SIG-M5 treated with dmso at 0.1 percent for 504 hours (cell line): ENCODE measurements at regions not wholly inside any gene's neighbourhood (a gene's known extent, or its start where the extent isn't known, plus 50 kb on each side); places are given as distances from the start of the nearest gene placed in this dataset.

Experiments
- DNase-seq: peaks from one replicate; lab custom pipeline; 2025; ENCODE audit not compliant: unreplicated experiment; lab: John Stamatoyannopoulos, UW

DNA sequence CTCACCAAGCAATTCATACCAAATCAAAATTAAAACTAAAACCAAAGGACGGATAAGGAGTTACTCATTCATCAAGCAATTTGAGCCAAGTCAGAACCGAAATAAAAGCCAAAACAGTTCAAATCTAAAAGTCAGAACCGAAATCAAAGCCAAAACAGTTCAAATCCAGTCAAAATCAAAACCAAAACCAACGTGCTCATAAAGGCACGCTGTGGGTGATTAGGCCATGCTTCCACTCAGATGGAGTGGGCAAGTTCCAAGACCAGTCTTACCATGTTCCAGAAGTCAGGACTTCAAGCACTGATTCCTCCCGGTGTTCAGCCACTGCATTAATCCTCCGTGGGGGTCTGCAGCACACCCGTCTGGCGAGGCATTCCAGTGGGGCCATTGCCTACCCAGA is 409.3 kb downstream of the TGFB2 start:
- DNase-seq: no peak

DNA sequence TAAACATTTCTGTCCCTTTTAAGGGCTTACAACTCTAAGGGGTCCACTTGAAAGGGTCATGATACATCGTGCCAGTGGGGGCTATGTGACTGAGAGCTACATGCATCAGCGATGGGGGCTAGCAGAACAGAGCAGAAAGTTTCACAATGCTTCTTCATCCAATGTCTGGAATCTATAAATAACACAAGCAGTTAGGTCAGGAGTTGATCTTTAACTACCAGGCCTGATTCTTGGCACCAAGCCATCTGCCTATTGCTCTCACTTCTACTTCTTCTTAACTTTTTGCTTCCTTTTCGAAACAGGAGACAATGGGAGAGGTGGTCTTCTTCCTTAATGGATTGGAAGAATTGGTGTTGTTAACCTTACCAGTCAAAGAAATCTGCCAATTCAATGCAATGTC is 410.0 kb downstream of the TGFB2 start:
- DNase-seq: peak; percentile 80

DNA sequence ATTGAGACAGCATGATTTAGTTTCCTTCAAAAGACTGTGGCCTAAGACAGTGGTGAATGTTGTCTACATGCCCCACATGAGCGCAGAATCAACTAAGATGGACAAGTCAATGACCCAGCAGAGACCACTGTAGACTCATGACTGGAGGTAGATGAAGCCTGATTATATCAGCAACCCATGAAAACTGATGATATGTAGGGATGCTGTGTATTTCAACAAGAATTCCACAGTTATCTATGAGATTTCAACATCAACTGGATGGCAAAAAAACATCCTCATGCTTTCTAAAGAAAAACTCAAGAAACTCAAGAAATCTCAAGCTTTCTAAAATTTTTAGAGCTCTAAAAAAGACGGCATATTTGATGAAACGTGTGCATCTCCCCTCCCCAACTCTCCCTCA is 413.9 kb upstream of the LYPLAL1 start:
- no peak for DNase-seq

DNA sequence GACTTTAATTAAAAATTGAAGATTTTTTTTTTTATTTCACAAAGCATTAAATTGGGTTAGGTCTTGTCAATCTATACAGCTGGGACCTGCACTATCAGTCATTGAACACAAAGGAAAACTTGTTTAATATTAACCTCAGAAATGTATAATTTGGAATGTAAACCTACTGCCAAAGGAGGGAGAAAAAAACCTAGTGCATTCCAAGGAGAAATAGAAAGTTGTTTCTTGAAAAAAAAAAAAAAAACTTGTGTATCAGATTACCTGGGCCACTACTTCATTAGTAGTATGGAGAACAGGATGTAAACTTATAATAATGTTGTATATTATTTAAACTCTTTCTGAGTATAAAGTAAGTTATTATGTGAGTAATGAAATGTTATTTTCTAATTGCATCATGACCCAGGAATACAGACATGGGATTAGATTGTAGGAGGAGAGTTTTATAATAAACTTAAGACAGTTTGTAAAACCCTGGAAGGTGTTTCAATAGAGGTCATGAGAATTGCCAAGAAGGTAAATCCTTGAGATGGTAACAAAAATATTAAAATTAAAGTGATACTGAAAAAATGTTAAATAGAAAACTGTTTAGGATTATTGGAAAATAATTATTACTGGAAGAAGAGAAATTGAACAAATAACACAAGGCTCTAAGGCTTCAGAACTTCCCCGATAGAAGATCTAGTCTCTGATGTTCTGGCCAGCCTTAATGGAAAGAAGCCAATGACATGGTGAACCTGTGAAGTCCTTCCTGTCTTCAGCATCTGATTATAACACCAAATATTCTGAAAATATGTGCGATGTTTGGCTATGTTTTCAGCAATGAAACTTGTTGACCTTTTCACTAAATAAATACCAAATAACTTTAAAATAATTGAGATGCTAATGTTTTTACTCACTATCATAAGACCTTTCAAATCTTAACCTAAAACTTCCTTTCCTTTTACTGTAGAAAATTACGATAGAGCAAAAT is 412.8 kb upstream of the LYPLAL1 start:
- no peak for DNase-seq

DNA sequence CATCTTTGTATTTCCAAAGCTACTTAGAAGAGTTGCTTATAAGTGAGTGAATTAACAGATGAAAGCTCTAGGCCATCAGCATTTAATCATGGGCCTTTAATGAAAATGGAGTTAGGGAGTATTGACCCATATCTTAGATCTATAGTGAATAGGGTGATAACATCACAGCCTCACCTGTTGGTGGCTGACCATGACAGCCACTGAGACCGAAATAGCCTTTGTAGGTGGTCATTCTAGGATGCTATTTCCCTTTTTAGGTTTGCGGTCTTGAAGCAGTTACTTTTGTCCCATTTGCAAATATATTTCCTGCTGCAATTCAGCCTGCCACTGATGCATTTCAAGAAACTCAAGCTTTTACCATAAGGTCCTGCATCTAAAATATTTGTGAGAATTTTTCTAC is 410.1 kb upstream of the LYPLAL1 start:
- DNase-seq: no peak

DNA sequence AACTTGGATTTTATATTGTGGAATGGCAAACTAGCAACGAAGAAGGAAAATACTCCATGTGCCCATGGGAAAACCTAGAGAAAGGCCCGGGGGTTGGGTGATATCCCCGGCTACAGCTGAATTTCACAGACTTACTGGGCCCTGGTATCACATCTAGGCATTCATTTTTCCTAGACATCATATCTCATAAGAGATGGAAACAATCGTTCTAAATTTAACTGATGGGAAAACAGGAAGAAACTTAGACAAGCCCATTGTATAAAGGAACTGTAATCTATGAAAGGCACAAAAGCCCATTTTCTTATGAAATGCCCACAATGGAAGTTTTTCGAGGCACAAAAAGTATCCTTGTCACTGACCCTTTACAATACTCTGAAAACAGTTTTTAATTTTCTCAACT is 407.9 kb upstream of the LYPLAL1 start:
- DNase-seq: no peak

DNA sequence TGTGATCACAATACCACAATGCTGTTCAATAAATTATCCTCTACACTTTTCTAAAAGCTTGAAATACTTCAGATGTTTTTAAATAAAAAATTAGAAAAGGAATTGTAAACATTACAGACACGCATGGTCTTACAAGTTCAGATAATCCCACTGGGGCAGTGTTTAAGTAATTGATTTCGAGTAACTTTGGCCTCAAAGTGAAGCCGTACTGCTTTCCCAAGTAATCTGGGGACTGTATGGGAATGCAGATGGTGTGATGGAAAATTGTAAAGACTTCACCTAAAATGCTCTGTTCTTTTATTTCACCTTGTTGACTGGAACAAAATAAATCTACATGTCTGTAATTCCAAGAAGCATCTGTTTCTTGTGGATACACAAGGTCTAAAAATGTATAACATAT is 401.7 kb upstream of the LYPLAL1 start:
- no peak for DNase-seq

DNA sequence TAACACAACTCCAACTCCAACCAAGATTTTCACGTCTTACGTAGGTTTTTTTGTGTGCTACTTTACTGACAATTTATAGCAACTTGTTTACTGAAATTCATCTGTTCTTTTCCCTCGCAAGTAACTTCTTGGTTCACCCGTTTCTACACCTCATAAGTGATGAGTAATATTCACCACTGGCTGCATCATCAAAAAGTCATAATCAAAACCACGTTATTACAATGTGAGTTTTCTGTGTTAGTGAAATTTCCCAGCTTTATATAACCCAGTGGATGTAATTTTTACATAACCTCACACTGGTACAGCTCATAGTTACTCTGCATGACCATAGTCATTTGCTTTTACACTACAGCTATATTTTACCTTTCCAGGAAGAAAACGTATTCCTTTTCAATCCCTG is 401.1 kb upstream of the LYPLAL1 start:
- DNase-seq: no peak

DNA sequence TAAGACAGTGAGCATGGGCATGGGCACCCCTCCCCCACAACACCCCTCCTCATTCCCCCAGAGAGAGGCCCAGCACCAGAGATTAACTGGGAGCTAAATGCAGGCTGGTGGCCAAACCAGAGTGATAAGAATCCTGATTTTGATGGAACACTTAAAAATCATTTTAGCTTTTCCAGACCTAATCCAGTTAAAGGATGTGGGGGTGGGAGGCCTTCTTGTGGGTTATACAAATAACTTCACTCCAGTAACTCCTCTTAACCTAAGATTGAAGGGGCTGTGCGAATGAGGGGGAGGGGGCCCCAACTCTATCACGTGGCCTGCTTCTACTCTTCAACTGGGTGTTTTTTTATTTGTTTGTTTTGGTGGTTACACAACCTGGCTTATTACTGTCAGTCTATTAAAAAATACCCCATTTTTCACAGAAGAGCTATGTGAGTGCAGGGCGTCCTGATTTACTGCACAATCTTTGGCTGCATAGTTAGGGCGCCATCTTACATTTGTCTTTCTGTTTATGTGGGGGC is 398.1 kb upstream of the LYPLAL1 start:
- DNase-seq: no peak

DNA sequence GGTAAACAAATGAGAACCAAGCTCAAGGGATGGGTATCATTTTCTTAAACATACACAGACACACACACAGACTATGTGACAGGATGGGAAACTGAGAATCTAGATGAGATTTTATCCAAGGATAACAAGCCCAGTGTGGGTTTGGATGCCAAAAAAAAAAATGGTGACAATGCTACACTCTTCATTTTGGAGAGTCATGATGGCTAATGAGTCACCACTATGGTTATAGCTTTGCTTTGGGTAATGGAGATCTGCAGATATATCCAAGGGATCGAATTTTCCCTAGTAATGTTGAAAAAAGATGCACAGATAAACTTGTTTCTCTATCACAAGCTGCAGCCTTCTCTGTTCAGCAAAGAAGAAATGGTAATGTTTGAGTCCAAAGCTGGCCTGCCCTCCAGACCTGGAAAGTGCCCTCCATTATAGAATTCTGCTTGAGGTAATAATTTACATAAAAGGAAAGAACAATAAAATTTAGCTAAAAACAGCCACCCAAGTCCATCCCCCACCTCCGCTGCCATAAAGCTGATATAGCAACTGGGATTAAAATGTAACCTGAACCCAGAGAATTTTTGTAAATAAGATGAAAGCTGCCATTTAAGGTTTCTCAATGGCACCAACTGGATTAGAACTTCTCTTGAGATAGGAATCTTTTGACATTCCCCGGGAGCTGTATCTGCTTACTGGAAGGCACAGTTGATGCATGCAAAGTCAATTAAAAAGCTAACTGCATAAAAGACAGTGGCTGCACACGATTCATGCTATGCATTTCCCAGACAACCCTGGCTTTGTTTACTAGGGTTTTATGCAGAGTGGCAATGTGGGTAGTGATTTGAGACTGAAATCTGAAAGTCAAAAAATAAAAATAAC is 395.2 kb upstream of the LYPLAL1 start:
- DNase-seq: no peak

DNA sequence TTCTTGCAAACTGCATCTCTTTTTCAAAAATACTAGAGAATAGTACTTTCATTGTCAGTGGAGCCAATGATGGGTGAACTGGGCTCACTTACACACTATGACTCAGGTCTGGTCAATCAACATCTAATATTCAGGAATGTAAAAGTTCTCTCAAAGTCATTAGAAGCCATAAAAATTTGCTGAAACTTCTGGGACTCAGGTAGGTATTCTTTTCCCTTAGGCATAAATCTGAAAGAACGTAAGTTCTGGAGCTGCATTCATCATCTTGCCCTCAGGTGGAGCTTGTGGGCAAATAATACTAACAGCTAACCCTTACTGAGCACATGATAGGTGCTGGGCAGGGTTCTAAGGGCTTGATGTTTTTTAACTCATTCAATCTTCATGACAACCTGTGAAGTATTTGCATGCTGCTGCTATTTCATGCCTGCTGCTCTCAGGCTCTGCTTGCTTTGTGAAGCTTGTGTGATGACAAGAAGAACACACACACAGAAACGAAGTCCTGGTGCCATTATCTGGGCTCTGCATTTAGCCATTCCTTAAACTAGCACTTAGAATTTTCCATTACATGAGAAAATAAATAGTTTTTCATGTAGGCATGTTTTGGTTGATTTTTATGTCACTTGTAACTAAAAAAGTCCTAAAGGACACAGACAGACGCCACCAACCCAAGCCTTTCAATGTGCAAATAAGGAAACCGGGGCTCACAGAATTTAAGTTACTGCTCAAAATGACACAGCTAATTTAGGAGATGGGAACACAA is 394.2 kb upstream of the LYPLAL1 start:
- DNase-seq: no peak

DNA sequence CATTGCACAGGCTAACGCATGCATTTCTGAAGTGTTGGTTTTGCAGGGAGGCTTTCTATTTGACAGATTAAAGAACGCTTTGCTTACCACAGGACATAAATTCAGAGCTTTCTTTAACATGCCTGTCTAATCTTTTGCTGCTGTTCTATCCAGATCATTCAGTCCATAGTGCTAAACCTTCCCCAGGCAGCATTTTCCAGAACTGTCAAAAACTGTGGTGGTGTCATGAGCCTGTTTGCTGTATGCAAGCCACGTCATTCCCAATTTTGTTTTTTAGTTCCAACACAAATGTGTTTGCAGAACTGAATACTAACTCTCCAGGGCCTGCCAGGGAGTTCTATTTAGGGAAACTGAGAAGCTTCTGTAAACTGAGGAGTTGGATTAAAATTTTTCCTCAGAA is 390.5 kb upstream of the LYPLAL1 start:
- no peak for DNase-seq

DNA sequence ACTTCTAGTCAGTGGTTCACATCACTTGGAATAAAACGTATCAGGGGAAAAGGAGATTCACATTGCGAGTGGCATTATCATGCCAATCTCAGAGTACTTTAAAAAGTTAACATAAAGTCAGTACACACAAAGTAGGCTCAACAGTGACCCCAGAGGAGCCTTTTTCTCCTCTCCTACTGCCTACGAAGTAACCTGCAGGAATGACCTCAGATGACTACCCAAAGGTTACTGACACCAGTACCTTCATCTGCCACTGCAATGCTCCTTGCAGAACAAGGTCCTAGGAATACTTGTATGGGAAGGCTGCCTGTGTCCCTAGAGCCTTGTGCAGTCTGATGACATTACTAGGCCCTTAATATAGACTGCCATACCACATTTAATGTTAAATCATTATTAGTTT is 389.8 kb upstream of the LYPLAL1 start:
- DNase-seq: no peak

DNA sequence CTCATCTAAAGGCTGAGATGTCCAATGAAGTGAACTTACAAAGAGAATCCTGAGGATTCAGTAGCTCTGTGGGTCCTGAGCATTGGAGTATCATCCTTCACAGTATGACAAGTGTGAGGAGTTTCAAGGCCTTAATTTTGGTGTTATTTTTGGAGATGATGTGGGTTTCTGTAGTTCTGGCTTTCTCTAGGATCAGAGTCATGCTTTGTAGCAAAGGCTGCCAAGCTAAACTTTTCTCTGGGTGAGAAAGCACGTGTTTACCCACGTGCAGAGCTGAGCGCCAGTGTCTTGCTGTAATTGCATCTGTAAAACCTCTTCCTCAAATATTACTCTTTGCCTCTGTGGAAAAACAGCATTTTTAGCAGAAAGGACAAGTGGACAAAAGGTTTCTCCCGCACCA is 387.8 kb upstream of the LYPLAL1 start:
- no peak for DNase-seq

DNA sequence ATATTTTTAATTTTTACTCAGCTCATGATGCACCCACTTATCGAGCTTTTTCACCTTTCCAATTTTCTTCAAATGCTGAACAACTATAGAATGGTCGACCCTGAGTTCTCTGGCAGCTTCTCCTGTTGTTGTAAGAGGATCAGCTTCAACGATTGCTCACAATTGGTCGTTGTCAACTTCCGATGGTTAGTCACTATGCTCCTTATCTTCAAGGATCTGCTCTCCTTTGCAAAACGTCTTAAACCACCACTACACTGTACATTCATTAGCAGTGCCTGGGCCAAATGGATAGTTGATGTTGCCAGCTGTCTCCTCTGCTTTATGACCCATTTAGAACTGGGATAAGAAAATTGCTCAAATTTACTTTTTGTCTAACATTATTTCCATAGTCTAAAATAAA is 385.9 kb upstream of the LYPLAL1 start:
- no peak for DNase-seq

DNA sequence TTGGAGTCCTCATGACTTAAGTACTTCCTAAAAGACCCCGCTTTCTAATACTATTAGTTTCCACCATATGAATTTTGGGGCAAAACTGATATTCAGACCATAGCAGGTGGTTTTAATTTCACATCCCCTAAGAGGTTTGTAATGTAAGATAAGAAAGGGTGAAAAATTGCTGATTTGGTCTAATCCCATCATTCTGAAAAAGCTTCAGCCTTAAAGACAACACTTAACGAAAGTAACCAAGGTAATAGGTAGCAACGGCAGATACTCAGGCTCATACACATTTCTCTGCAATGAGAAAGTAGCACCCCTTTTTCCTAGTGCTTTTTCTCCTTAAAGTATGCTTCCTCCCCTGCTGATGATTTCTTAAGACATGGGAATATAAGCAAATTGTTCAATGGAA is 376.9 kb upstream of the LYPLAL1 start:
- DNase-seq: no peak

DNA sequence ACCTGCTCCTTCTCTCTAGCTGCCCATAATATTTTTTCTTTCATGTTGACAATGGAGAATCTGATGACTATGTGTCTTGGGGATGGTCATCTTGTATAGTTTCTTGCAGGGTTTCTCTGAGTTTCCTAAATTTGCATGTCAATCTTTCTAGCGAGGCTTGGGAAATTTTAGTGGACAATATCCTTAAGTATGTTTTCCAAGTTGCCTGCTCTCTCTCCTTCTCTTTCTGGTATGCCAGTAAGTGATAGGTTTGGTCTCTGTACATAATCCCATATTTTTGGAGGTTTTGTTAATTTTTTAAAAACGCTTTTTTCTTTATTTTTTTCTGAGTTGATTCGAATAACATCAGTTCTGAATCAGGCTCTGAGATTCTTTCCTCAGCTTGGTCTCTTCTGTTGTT is 370.9 kb upstream of the LYPLAL1 start:
- DNase-seq: no peak

DNA sequence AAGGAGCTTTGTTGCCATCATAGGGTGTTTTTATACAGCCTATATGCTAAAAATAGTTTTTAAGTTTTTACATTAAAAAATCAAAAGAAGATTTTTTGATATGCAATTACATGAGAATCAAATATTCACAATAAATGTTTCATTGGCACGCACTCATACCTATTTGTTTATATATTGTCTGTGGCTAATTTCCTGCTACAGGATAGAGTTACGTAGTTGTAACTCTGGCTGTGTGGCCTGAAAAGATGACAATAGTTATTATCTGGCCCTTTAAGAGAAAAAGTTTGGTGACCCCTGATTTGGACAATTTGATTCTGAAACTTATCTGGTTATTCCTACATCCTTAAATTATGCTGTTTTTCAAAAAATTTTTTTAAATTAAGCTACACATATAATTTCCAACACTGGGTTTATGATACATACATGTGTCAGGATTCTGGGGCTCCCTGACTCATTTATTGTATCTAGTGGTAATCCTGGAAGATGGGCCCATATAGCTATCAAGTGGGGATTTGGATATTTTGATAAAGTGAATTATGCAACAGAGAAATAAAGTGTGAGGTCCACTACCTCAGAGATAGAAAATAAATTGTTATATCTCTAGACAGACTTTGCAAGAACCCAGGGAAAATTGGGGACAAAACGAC is 370.2 kb upstream of the LYPLAL1 start:
- DNase-seq: no peak

DNA sequence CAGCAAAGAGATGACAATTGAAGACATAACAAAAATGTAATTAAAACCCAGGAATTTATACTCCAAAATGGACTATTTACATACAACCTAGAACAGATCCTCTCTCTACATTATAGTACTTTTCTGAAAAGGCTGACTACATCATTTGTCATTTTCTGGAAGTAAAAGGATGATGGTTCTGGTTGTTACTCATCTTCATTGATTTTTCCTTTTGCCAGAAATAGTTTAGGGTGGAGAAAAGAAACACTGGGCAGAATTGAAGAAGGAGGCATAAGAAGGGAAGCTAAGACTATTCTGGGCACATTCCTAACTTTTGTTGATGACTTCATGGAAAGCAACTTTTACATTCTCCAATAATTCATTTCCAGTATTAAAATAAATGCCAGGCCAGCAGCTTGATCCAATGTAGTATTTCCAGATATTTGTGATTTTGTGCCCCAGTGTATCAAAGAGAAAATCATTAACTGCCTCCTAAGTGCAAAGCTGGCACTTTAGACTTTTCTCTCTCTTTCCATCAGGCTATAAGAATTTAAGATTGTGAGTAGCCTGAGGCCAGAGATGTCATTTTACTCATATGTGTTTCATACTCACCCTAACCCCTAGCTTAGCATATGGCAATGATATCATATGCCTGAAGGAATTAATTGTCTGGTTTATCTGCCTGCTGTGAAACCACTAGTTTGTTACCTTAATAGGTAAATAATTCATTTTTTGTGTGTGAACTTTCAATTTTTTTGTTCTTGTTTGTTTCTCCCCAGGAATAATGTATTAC is 369.5 kb upstream of the LYPLAL1 start:
- no peak for DNase-seq

DNA sequence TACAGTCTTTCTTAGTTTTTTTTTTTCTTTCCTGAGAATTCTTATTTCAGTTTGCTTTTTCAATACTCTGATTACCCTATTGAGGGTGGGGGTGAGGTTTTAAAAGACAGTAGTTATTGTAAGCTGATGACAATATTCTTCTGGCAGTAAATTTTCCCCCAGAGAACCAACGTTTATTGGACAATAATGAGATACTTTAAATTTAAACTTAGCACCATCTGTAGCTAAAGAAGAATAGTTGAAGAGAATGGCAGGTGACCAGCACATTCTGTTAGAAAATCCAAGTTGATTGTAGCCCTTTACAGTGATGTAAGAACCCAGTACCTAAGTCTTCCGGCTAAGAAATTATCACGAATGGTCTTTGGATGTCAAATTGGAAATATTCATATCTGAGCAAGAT is 364.6 kb upstream of the LYPLAL1 start:
- DNase-seq: no peak
